GM23338 (cell line): ENCODE measurements at regions not wholly inside any gene's neighbourhood (a gene's known extent, or its start where the extent isn't known, plus 50 kb on each side); places are given as distances from the start of the nearest gene placed in this dataset.

ENCODE experiments used
- ATAC-seq: fragments of 200-7000 bp; cut with Tn5 transposase; 3 replicates; pipeline ENCODE4 v1.9.1; 2020
- DNase-seq: peaks from one replicate; pipeline ENCODE4 v3.0.0-alpha.2; 2015; ENCODE audit warnings: low spot score
- H2AFZ ChIP-seq: fragments of 200-600 bp; sonication (generic); 2 replicates; pipeline ENCODE4 v1.8.0; 2016; ENCODE audit warnings: antibody characterized with exemption, mild to moderate bottlenecking, moderate library complexity
- H3F3A ChIP-seq: fragments of 200-600 bp; sonication (generic); replicated peaks from 2 replicates; pipeline ENCODE4 v1.8.0; 2017; ENCODE audit warnings: antibody characterized with exemption, mixed run types, low read depth
- H3K27ac ChIP-seq: fragments of 200-600 bp; sonication (generic); 2 replicates; pipeline ENCODE4 v1.6.1; 2016; ENCODE audit warnings: low read depth
- H3K27me3 ChIP-seq: fragments of 200-600 bp; sonication (generic); 2 replicates; pipeline ENCODE4 v1.8.0; 2016; ENCODE audit warnings: mild to moderate bottlenecking, mixed run types, moderate library complexity; ENCODE audit not compliant: insufficient read depth
- H3K36me3 ChIP-seq: fragments of 200-600 bp; sonication (generic); 2 replicates; pipeline ENCODE4 v1.8.0; 2016; ENCODE audit warnings: mild to moderate bottlenecking; ENCODE audit not compliant: insufficient read depth
- H3K4me1 ChIP-seq: fragments of 200-600 bp; sonication (generic); 2 replicates; pipeline ENCODE4 v1.8.0; 2016; ENCODE audit warnings: mild to moderate bottlenecking, moderate library complexity; ENCODE audit not compliant: insufficient read depth
- H3K4me2 ChIP-seq: fragments of 200-600 bp; sonication (generic); 2 replicates; pipeline ENCODE4 v1.7.1; 2017; ENCODE audit warnings: mixed run types
- H3K4me3 ChIP-seq: fragments of 200-600 bp; sonication (generic); 2 replicates; pipeline ENCODE4 v1.6.1; 2016; ENCODE audit warnings: mixed run types
- H3K79me2 ChIP-seq: fragments of 200-600 bp; sonication (generic); replicated peaks from 2 replicates; pipeline ENCODE4 v1.8.0; 2017; ENCODE audit warnings: mild to moderate bottlenecking; ENCODE audit not compliant: insufficient read depth
- H3K9me2 ChIP-seq: fragments of 200-600 bp; sonication (generic); 2 replicates; pipeline ENCODE4 v1.8.0; 2017; ENCODE audit not compliant: insufficient read depth
- H4K20me1 ChIP-seq: fragments of 200-600 bp; sonication (generic); replicated peaks from 2 replicates; pipeline ENCODE4 v1.8.0; 2017; ENCODE audit warnings: mild to moderate bottlenecking; ENCODE audit not compliant: insufficient read depth
- H3K27ac Mint-ChIP-seq: 2 replicates; pipeline ENCODE4 v1.8.0; 2020; ENCODE audit warnings: inconsistent platforms, mild to moderate bottlenecking, moderate library complexity, mixed read lengths
- H3K27me3 Mint-ChIP-seq: 3 replicates; pipeline ENCODE4 v1.8.0; 2022; ENCODE audit warnings: low read depth, mild to moderate bottlenecking, moderate library complexity, mixed read lengths, inconsistent platforms; ENCODE audit not compliant: insufficient read depth, poor library complexity
- H3K36me3 Mint-ChIP-seq: 3 replicates; pipeline ENCODE4 v1.8.0; 2021; ENCODE audit warnings: low read depth, mild to moderate bottlenecking, inconsistent platforms, moderate library complexity, mixed read lengths
- H3K4me1 Mint-ChIP-seq: 3 replicates; pipeline ENCODE4 v1.8.0; 2020; ENCODE audit warnings: mild to moderate bottlenecking, inconsistent platforms, mixed read lengths
- H3K4me3 Mint-ChIP-seq: 3 replicates; pipeline ENCODE4 v1.8.0; 2021; ENCODE audit warnings: moderate library complexity, mild to moderate bottlenecking, inconsistent platforms, mixed read lengths
- H3K9me3 Mint-ChIP-seq: 3 replicates; pipeline ENCODE4 v1.8.0; 2020; ENCODE audit warnings: moderate library complexity, mild to moderate bottlenecking, inconsistent platforms, mixed read lengths
- CREB1 ChIP-seq: fragments of 250-450 bp; sonication (Bioruptor Pico); IDR thresholded peaks from 2 replicates; pipeline ENCODE4 v1.5.0; 2020; ENCODE audit warnings: low read depth, mild to moderate bottlenecking, moderate library complexity
- EZH2 ChIP-seq: fragments of 200-600 bp; sonication (generic); IDR thresholded peaks from one replicate; pipeline ENCODE4 v1.8.0; 2017; ENCODE audit warnings: antibody characterized with exemption, mild to moderate bottlenecking, low read depth; ENCODE audit not compliant: unreplicated experiment
- EZH2phosphoT487 ChIP-seq: fragments of 200-600 bp; sonication (generic); IDR thresholded peaks from one replicate; pipeline ENCODE4 v1.8.1; 2018; ENCODE audit warnings: antibody characterized with exemption; ENCODE audit not compliant: unreplicated experiment
- NANOG ChIP-seq: IDR thresholded peaks from 2 replicates; pipeline ENCODE4 v1.6.1; 2016; ENCODE audit warnings: antibody characterized with exemption, borderline replicate concordance
- POLR2AphosphoS5 ChIP-seq: IDR thresholded peaks from 2 replicates; pipeline ENCODE4 v1.6.1; 2016; ENCODE audit warnings: antibody characterized with exemption, low read depth
- ZNF331 ChIP-seq: fragments of 250-450 bp; sonication (Bioruptor Pico); IDR thresholded peaks from 2 replicates; pipeline ENCODE4 v1.5.0; 2020; ENCODE audit warnings: low read depth, mild to moderate bottlenecking, moderate library complexity
- TF ChIP-seq, protein P1 (sequence below): fragments of 250-450 bp; sonication (Bioruptor Pico); IDR thresholded peaks from 2 replicates; pipeline ENCODE4 v1.5.0; 2020; ENCODE audit warnings: mild to moderate bottlenecking, moderate library complexity
- TF ChIP-seq, protein P2 (sequence below): IDR thresholded peaks from one replicate; pipeline ENCODE4 v1.6.1; 2018; ENCODE audit warnings: antibody characterized with exemption; ENCODE audit not compliant: unreplicated experiment

DNA sequence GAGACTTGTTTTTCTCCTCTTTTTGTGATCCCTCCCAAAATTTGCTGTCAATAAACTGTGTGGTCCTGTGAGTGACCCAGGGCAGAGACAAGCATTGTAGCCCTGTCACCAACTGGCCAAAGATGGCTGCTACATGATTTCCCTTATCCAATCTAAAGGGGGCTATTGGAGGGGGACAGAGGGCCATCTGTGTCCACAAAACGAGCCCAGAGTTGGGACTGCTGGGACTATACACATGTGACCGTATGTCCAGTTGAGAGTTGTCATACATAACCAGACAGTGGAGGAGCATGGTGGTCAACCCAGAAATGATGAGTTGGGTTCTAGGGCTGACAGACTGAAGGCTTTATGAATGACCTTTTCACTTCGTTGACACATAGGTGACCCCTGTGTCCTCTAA, 55.3 kb upstream of the SDK1 start (continued):
- TF ChIP-seq, protein P1, sequence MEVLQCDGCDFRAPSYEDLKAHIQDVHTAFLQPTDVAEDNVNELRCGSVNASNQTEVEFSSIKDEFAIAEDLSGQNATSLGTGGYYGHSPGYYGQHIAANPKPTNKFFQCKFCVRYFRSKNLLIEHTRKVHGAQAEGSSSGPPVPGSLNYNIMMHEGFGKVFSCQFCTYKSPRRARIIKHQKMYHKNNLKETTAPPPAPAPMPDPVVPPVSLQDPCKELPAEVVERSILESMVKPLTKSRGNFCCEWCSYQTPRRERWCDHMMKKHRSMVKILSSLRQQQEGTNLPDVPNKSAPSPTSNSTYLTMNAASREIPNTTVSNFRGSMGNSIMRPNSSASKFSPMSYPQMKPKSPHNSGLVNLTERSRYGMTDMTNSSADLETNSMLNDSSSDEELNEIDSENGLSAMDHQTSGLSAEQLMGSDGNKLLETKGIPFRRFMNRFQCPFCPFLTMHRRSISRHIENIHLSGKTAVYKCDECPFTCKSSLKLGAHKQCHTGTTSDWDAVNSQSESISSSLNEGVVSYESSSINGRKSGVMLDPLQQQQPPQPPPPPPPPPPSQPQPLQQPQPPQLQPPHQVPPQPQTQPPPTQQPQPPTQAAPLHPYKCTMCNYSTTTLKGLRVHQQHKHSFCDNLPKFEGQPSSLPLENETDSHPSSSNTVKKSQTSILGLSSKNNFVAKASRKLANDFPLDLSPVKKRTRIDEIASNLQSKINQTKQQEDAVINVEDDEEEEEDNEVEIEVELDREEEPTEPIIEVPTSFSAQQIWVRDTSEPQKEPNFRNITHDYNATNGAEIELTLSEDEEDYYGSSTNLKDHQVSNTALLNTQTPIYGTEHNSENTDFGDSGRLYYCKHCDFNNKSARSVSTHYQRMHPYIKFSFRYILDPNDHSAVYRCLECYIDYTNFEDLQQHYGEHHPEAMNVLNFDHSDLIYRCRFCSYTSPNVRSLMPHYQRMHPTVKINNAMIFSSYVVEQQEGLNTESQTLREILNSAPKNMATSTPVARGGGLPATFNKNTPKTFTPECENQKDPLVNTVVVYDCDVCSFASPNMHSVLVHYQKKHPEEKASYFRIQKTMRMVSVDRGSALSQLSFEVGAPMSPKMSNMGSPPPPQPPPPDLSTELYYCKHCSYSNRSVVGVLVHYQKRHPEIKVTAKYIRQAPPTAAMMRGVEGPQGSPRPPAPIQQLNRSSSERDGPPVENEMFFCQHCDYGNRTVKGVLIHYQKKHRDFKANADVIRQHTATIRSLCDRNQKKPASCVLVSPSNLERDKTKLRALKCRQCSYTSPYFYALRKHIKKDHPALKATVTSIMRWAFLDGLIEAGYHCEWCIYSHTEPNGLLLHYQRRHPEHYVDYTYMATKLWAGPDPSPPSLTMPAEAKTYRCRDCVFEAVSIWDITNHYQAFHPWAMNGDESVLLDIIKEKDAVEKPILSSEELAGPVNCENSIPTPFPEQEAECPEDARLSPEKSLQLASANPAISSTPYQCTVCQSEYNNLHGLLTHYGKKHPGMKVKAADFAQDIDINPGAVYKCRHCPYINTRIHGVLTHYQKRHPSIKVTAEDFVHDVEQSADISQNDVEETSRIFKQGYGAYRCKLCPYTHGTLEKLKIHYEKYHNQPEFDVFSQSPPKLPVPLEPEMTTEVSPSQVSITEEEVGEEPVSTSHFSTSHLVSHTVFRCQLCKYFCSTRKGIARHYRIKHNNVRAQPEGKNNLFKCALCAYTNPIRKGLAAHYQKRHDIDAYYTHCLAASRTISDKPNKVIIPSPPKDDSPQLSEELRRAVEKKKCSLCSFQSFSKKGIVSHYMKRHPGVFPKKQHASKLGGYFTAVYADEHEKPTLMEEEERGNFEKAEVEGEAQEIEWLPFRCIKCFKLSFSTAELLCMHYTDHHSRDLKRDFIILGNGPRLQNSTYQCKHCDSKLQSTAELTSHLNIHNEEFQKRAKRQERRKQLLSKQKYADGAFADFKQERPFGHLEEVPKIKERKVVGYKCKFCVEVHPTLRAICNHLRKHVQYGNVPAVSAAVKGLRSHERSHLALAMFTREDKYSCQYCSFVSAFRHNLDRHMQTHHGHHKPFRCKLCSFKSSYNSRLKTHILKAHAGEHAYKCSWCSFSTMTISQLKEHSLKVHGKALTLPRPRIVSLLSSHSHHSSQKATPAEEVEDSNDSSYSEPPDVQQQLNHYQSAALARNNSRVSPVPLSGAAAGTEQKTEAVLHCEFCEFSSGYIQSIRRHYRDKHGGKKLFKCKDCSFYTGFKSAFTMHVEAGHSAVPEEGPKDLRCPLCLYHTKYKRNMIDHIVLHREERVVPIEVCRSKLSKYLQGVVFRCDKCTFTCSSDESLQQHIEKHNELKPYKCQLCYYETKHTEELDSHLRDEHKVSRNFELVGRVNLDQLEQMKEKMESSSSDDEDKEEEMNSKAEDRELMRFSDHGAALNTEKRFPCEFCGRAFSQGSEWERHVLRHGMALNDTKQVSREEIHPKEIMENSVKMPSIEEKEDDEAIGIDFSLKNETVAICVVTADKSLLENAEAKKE (CRISPR knock-in tag), result no peak
- no peak for TF ChIP-seq POLR2AphosphoS5

DNA sequence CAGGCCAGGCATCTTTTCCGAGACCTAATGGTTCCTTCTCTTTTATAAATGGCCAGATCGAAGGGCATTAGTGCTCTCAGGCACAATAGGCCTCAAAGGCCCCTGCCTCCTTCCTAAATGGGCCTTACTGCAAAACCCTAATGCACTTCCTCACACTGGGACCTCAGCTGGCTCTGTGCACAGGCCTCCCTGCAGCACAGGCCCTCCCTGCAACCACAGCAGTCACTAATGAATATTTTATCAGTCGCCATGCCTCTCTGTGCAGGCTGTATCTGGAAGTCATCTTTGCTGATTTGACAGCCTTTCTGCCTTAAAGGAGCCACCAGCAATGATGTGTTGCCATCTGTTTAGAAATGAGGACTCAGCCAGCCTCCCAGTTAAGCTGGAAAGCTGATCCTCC, 54.9 kb upstream of the SDK1 start:
- Mint-ChIP-seq H3K36me3 (no peaks in the 10 kb centered on the region), H3K4me1 (peaks cover 6% of the 10 kb centered on the region; the same call in 2 of the 3 replicates), H3K9me3 (peaks cover 5% of the 10 kb centered on the region; the same call in 2 of the 3 replicates), H3K27me3 (peaks cover 6% of the 10 kb centered on the region), H3K27ac (no peak overlapping the region), H3K4me3 (no peak overlapping the region)
- H3K4me3 ChIP-seq, result no peak overlapping the region
- ATAC-seq (no peak), DNase-seq (no peak)
- no peaks in the 10 kb centered on the region for H3F3A ChIP-seq
- H3K79me2 ChIP-seq, result no peaks in the 10 kb centered on the region
- no peaks in the 10 kb centered on the region for H3K27me3 ChIP-seq
- TF ChIP-seq CREB1 (CRISPR knock-in tag) (no peak), EZH2phosphoT487 (no peak), POLR2AphosphoS5 (no peak), ZNF331 (no peak), NANOG (no peak), EZH2 (no peak)
- TF ChIP-seq, protein P2, sequence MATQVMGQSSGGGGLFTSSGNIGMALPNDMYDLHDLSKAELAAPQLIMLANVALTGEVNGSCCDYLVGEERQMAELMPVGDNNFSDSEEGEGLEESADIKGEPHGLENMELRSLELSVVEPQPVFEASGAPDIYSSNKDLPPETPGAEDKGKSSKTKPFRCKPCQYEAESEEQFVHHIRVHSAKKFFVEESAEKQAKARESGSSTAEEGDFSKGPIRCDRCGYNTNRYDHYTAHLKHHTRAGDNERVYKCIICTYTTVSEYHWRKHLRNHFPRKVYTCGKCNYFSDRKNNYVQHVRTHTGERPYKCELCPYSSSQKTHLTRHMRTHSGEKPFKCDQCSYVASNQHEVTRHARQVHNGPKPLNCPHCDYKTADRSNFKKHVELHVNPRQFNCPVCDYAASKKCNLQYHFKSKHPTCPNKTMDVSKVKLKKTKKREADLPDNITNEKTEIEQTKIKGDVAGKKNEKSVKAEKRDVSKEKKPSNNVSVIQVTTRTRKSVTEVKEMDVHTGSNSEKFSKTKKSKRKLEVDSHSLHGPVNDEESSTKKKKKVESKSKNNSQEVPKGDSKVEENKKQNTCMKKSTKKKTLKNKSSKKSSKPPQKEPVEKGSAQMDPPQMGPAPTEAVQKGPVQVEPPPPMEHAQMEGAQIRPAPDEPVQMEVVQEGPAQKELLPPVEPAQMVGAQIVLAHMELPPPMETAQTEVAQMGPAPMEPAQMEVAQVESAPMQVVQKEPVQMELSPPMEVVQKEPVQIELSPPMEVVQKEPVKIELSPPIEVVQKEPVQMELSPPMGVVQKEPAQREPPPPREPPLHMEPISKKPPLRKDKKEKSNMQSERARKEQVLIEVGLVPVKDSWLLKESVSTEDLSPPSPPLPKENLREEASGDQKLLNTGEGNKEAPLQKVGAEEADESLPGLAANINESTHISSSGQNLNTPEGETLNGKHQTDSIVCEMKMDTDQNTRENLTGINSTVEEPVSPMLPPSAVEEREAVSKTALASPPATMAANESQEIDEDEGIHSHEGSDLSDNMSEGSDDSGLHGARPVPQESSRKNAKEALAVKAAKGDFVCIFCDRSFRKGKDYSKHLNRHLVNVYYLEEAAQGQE, result no peak
- H3K36me3 ChIP-seq, result no peaks in the 10 kb centered on the region
- H3K4me1 ChIP-seq, result no peaks in the 10 kb centered on the region
- no peaks in the 10 kb centered on the region for H4K20me1 ChIP-seq
- 0 out of 2 replicates have a peak overlapping the region, but pooled peaks have one; percentile 28 for H2AFZ ChIP-seq
- no peak overlapping the region for H3K27ac ChIP-seq
- H3K4me2 ChIP-seq, result no peak overlapping the region
- no peaks in the 10 kb centered on the region for H3K9me2 ChIP-seq
